ENCODE measurements at regions not wholly inside any gene's neighbourhood (a gene's known extent, or its start where the extent isn't known, plus 50 kb on each side); places are given as distances from the start of the nearest gene placed in this dataset.

DNA sequence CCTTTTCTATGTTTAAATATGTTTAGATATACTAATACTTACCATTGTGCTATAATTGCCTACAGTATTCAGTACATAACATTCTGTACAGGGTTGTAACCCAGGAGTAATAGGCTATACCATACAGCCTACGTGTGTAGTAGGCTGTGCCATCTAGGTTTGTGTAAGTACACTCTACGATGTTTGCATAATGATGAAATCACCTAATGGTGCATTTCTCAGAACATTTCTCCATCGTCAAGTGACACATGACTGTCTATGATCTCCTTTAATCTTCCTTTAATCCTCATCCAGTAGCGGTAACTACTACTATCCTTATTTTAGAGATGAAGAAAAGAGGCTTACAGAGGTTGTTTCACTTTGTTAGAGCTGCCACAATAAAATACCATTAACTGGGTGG is 369.2 kb downstream of the PLK2 start:
- TF ChIP-seq RFX5 (IDR thresholded peaks at IDR 0.05; ENCODE audit: low read length) (no peak), MXI1 (IDR thresholded peaks at IDR 0.05; ENCODE audit: low read depth, low read length) (no peak), EP300 (IDR thresholded peaks at IDR 0.05; ENCODE audit: borderline replicate concordance in 1 of 2, low read depth in 1 of 2, low read length in 1 of 2) (no peak), CHD2 (IDR thresholded peaks at IDR 0.05; ENCODE audit: low read length, partially characterized antibody) (no peak), YY1 (IDR thresholded peaks at IDR 0.05; ENCODE audit: low read depth) (no peak), REST (IDR thresholded peaks at IDR 0.05; ENCODE audit: low read depth, low read length) (no peak), TCF12 (IDR thresholded peaks at IDR 0.05) (no peak), GABPA (IDR thresholded peaks at IDR 0.05; ENCODE audit: low read depth) (no peak), JUND (IDR thresholded peaks at IDR 0.05) (no peak), POLR2AphosphoS5 (IDR thresholded peaks at IDR 0.05; ENCODE audit: low read depth, low read length) (no peak), RXRA (IDR thresholded peaks at IDR 0.05; ENCODE audit: borderline replicate concordance, low read depth) (no peak)
- TF ChIP-seq, protein P1, sequence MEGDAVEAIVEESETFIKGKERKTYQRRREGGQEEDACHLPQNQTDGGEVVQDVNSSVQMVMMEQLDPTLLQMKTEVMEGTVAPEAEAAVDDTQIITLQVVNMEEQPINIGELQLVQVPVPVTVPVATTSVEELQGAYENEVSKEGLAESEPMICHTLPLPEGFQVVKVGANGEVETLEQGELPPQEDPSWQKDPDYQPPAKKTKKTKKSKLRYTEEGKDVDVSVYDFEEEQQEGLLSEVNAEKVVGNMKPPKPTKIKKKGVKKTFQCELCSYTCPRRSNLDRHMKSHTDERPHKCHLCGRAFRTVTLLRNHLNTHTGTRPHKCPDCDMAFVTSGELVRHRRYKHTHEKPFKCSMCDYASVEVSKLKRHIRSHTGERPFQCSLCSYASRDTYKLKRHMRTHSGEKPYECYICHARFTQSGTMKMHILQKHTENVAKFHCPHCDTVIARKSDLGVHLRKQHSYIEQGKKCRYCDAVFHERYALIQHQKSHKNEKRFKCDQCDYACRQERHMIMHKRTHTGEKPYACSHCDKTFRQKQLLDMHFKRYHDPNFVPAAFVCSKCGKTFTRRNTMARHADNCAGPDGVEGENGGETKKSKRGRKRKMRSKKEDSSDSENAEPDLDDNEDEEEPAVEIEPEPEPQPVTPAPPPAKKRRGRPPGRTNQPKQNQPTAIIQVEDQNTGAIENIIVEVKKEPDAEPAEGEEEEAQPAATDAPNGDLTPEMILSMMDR (IDR thresholded peaks at IDR 0.05): no peak
